ENCODE measurements at regions not wholly inside any gene's neighbourhood (a gene's known extent, or its start where the extent isn't known, plus 50 kb on each side); places are given as distances from the start of the nearest gene placed in this dataset.

DNA sequence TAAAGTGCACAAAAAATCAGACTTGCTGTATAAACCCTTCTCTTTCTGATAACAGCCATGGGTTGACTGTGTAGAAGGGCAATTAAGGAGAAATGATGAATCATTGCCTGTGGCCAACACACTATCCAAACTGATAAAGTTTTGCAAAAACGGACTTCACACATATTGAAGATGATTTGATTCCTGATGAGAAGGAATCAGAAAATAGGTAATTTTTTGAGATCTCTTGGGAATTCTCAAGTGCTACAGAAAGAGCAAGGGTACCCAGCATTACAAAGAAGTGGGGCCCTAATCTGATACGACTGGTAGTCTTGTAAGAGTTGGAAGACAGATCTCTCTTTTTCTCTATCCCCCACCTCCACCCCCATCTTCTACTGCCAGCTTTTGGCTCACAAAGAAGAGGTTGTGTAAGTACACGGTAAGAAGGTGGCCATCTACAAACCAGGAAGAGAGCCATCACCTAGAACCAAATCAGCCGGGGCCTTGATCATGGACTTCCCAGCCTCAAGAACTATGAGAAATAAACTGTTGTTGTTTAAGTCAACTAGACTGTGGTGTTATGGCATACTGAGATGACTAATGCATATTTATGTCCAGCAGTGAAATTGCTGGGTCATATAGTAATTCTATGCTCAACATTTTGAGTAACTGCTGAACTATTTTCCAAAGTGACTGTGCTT, 254.7 kb downstream of the EDEM1 start:
- Histone ChIP-seq H3K27me3 (no peaks in the 10 kb centered on the region), H3K4me3 (no peak overlapping the region), H3K9me3 (no peaks in the 10 kb centered on the region), H3K36me3 (no peaks in the 10 kb centered on the region), H3K4me1 (no peaks in the 10 kb centered on the region), H3K27ac (no peak overlapping the region)
- TF ChIP-seq, protein P1, sequence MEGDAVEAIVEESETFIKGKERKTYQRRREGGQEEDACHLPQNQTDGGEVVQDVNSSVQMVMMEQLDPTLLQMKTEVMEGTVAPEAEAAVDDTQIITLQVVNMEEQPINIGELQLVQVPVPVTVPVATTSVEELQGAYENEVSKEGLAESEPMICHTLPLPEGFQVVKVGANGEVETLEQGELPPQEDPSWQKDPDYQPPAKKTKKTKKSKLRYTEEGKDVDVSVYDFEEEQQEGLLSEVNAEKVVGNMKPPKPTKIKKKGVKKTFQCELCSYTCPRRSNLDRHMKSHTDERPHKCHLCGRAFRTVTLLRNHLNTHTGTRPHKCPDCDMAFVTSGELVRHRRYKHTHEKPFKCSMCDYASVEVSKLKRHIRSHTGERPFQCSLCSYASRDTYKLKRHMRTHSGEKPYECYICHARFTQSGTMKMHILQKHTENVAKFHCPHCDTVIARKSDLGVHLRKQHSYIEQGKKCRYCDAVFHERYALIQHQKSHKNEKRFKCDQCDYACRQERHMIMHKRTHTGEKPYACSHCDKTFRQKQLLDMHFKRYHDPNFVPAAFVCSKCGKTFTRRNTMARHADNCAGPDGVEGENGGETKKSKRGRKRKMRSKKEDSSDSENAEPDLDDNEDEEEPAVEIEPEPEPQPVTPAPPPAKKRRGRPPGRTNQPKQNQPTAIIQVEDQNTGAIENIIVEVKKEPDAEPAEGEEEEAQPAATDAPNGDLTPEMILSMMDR (IDR thresholded peaks at IDR 0.05), result no peak
- TF ChIP-seq POLR2A (IDR thresholded peaks at IDR 0.05), result no peak
- DNase-seq, result no peak

DNA sequence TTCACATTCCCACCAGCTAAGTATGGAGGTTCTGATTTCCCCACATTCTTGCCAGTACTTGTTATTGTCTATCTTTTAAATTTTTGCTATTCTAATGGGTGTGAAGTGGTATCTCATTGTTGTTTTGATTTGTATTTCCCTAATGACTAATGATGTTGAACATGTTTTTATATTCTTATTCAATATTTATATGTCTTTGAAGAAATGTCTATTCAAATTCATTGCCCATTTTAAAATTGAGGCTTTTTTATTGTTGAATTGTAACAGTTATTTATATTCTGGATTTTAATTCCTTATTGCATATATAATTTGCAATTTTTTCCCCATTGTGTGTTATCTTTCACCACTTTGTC, 255.3 kb downstream of the EDEM1 start:
- H3K36me3 ChIP-seq, result no peaks in the 10 kb centered on the region
- TF ChIP-seq POLR2A (IDR thresholded peaks at IDR 0.05), result no peak
- TF ChIP-seq, protein P1 (IDR thresholded peaks at IDR 0.05), result no peak
- no peaks in the 10 kb centered on the region for H3K27me3 ChIP-seq
- H3K4me1 ChIP-seq, result no peaks in the 10 kb centered on the region
- H3K27ac ChIP-seq, result no peak overlapping the region
- no peak overlapping the region for H3K4me3 ChIP-seq
- no peaks in the 10 kb centered on the region for H3K9me3 ChIP-seq
- DNase-seq, result no peak

DNA sequence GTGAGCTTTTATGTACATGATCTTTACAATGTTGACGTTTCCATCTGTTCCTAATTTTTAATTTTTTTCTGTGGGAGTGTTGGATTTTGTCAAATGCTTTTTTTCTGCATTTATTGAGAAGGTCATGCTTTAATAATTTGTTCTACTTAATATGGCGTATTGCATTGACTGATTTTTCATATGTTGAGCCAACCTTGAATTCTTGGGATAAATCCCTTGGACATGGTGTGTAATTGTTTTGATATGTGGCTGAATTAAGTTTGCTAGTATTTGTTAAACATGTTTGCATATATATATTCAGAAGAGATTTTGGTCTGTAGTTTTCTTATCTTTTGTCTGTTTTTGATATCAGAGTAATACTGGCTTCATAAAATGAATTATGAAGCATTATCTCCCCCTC, 256.7 kb downstream of the EDEM1 start:
- Histone ChIP-seq H3K4me1 (no peaks in the 10 kb centered on the region), H3K36me3 (no peaks in the 10 kb centered on the region), H3K27ac (no peak overlapping the region), H3K27me3 (no peaks in the 10 kb centered on the region), H3K9me3 (no peaks in the 10 kb centered on the region), H3K4me3 (no peak overlapping the region)
- no peak for TF ChIP-seq POLR2A (IDR thresholded peaks at IDR 0.05)
- TF ChIP-seq, protein P1 (IDR thresholded peaks at IDR 0.05), result no peak
- no peak for DNase-seq

DNA sequence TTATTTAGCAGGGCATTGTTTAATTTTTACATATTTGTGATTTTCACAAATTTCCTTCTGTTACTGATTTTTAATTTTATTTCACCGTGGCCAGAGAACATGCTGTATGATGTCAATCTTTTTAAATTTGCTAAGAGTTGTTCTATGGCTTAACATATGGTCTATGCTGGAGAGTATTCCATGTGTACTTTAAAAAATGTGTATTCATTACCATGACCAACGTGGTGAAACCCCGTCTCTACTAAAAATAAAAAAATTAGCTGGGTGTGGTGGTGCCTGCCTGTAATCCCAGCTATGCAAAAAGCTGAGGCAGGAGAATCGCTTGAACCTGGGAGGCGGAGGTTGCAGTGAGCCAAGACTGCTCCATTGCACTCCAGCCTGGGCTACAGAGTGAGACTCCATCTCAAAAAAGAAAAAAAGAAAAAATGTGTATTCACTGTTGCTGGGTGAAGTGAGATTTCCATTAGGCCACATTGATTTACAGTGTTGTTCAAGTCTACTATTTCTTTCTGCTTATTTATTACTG, 258.2 kb downstream of the EDEM1 start:
- no peak for TF ChIP-seq POLR2A (IDR thresholded peaks at IDR 0.05)
- TF ChIP-seq, protein P1 (IDR thresholded peaks at IDR 0.05), result no peak
- no peak overlapping the region for H3K4me3 ChIP-seq
- H3K27ac ChIP-seq, result no peak overlapping the region
- no peaks in the 10 kb centered on the region for H3K9me3 ChIP-seq
- DNase-seq, result no peak
- no peaks in the 10 kb centered on the region for H3K4me1 ChIP-seq
- no peaks in the 10 kb centered on the region for H3K27me3 ChIP-seq
- H3K36me3 ChIP-seq, result no peaks in the 10 kb centered on the region

DNA sequence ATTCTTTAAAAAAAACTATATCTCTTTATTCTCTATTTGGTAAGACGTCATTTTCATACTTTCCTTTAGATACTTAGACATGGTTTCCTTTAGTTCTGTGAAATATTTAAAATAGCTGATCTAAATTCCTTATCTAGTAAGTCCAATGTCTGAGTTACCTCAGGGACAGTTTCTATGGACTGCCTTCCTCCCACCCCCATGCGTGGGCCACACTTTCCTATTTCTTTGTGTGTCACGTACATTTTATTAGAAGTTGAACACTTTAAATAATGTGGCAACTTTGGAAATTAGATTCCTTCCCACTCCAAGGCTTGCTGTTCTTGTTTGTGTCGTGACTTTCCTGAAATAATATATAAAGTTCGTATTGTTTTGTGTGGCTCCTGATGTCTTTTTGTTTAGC, 260.7 kb downstream of the EDEM1 start:
- Histone ChIP-seq H3K36me3 (no peaks in the 10 kb centered on the region), H3K4me1 (no peaks in the 10 kb centered on the region), H3K9me3 (no peaks in the 10 kb centered on the region), H3K27me3 (no peaks in the 10 kb centered on the region), H3K27ac (no peak overlapping the region), H3K4me3 (no peak overlapping the region)
- DNase-seq, result no peak
- TF ChIP-seq POLR2A (IDR thresholded peaks at IDR 0.05), result no peak
- TF ChIP-seq, protein P1 (IDR thresholded peaks at IDR 0.05), result no peak

All from Peyer's patch (tissue), 4 donors.